Duodenal mucosa (tissue), 2 donors: ENCODE measurements at regions not wholly inside any gene's neighbourhood (a gene's known extent, or its start where the extent isn't known, plus 50 kb on each side); places are given as distances from the start of the nearest gene placed in this dataset.

ENCODE experiments used
- H3K27ac ChIP-seq: one replicate; pipeline ENCODE4 v1.7.0; 2013; ENCODE audit warnings: low read depth, low read length
- H3K27me3 ChIP-seq, 2 donors: one replicate each; pipeline ENCODE4 v1.7.0; 2013; ENCODE audit warnings: low read length in 2 of 2, control low read depth in 1 of 2; ENCODE audit not compliant: insufficient read depth in 2 of 2, control insufficient read depth in 1 of 2
- H3K36me3 ChIP-seq, 2 donors: one replicate each; pipeline ENCODE4 v1.7.0; 2013; ENCODE audit warnings: low read length in 2 of 2, control low read depth in 1 of 2; ENCODE audit not compliant: insufficient read depth in 2 of 2, control insufficient read depth in 1 of 2
- H3K4me1 ChIP-seq, 2 donors: one replicate each; pipeline ENCODE4 v1.7.0; 2013; ENCODE audit warnings: low read length in 2 of 2, control low read depth in 1 of 2; ENCODE audit not compliant: insufficient read depth in 2 of 2, control insufficient read depth in 1 of 2
- H3K4me3 ChIP-seq, 2 donors: one replicate each; pipeline ENCODE4 v1.7.0; 2013; ENCODE audit warnings: low read length in 2 of 2, low read depth in 1 of 2
- H3K9ac ChIP-seq, 2 donors: one replicate each; pipeline ENCODE4 v1.7.0; 2013; ENCODE audit warnings: low read length in 2 of 2, low read depth in 1 of 2
- H3K9me3 ChIP-seq, 2 donors: one replicate each; pipeline ENCODE4 v1.7.0; 2013; ENCODE audit warnings: low read length in 2 of 2, control low read depth in 1 of 2; ENCODE audit not compliant: control insufficient read depth in 1 of 2

DNA sequence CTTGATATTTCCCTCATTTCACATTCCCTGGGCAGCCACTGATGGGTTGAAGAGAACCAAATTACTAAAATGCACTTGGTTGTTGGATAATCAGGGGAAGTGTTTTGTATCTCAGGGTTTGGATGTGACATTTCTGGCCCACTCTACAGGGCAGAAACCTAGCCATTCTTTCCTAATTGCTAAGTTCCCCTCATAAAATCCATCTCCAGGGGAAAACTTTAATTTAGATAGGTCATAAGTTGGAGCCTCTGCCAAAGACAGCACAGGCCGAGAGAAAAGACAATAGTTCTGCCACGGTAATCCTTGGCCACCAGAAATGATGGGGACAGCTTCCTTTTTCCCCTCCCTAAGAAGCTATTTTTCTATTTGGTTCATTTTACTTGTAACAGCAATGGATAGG lies 192.7 kb upstream of the C1QTNF7 start:
- no peaks in the 10 kb centered on the region for H3K9me3 ChIP-seq
- no peak overlapping the region for H3K9ac ChIP-seq
- no peak overlapping the region for H3K4me3 ChIP-seq
- no peaks in the 10 kb centered on the region for H3K27me3 ChIP-seq
- no peak overlapping the region for H3K27ac ChIP-seq
- H3K36me3 ChIP-seq: no peaks in the 10 kb centered on the region
- H3K4me1 ChIP-seq: peaks cover 10 to 16% of the 10 kb centered on the region in 2 donors

DNA sequence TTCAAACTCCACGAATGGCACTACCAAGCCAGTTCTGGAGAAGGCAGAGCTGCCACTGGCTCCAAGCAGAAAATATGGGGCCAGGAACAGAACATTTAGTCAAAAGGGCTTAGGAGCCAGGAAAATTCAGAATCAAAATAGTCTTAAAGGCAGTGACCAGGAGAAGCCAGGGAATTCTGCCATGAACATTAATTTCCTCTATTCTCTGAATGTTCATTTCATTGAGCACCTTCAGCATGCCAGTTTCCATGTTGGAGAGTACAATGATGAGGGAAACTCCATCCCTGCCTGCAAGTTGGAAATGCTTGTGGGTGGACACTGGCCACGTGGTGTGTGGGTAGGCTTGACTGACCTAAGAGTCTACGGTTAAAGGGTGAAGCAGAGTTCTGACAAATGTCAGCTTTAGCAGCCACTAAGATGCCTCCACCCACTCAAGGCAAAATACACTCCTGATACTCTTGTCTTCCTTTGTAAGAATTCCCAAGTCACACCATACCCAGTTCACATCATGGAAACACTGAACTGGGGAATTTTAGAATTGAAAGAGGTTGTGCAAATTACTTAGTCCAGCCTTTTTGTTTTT lies 190.1 kb upstream of the C1QTNF7 start:
- Histone ChIP-seq H3K36me3 (no peaks in the 10 kb centered on the region), H3K4me1 (peaks cover 10 to 14% of the 10 kb centered on the region in 2 donors), H3K27ac (no peak overlapping the region), H3K4me3 (no peak overlapping the region), H3K9ac (no peak overlapping the region), H3K27me3 (no peaks in the 10 kb centered on the region), H3K9me3 (no peaks in the 10 kb centered on the region)

DNA sequence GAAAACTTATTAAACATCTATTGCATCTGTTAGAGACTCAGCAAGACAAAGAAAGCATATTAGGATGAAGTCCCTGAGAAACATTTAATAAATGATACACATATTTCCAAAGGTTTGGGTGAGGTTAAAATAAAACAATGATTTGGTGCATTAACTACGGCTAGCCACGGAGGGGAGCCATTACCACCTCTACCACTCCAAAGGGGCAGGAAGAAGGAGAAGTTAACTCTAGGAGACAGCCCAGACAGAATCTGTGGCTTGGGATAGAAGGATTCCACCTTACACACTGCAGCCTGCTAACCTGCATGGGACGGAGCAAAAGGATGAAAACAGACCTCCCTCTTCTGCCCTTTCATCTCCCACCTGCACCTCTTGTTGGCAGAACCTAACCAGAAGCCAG lies 189.1 kb upstream of the C1QTNF7 start:
- Histone ChIP-seq H3K27ac (no peak overlapping the region), H3K36me3 (no peaks in the 10 kb centered on the region), H3K4me3 (no peak overlapping the region)

DNA sequence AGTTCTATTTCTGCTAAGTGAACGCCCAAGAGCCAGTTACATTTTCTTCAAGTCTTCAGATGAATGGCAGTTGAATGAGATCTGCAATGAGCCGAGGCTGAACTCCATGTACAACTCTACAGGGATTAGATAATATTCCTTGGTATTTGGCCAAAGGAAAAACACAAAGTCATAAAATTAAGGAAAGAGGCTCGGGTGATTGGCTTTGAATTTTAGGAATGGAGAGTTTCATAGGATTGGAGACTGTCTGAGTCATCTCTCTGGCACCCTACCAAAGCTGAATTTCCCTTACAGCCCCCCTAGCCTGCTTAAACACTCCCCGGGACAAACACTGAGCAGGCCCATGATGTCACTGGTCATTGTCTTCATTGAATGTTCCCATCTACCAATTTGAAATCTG lies 188.0 kb upstream of the C1QTNF7 start:
- H3K36me3 ChIP-seq: no peaks in the 10 kb centered on the region
- H3K9me3 ChIP-seq: no peaks in the 10 kb centered on the region
- no peaks in the 10 kb centered on the region for H3K27me3 ChIP-seq
- no peaks in the 10 kb centered on the region for H3K4me1 ChIP-seq
- H3K27ac ChIP-seq: no peak overlapping the region
- no peak overlapping the region for H3K9ac ChIP-seq
- no peak overlapping the region for H3K4me3 ChIP-seq

More for the DNA sequence above, 189.1 kb upstream of the C1QTNF7 start:
- H3K9me3 ChIP-seq: no peaks in the 10 kb centered on the region
- H3K27me3 ChIP-seq: no peaks in the 10 kb centered on the region
- no peak overlapping the region for H3K9ac ChIP-seq
- peaks cover under 1 to 4% of the 10 kb centered on the region in 2 donors for H3K4me1 ChIP-seq

DNA sequence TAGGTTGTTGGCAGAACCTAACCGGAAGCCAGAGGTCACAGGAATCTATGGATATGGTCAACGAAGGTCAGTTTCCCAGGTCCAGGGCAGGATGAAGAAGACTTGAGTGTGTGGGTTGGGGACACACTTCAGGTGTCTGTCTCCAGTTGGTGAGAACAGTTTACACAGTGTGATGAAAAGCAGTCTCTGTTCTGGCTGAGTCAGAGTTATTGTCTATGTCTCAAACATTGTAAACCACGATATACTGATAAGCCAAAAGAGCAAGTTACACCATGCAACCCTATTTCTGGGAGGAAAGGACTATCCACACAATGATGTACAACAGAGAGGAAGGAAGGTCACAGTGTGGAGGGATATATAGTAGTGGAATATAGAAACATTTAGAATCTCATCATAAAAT lies 187.1 kb upstream of the C1QTNF7 start:
- Histone ChIP-seq H3K27ac (no peak overlapping the region), H3K27me3 (no peaks in the 10 kb centered on the region)

DNA sequence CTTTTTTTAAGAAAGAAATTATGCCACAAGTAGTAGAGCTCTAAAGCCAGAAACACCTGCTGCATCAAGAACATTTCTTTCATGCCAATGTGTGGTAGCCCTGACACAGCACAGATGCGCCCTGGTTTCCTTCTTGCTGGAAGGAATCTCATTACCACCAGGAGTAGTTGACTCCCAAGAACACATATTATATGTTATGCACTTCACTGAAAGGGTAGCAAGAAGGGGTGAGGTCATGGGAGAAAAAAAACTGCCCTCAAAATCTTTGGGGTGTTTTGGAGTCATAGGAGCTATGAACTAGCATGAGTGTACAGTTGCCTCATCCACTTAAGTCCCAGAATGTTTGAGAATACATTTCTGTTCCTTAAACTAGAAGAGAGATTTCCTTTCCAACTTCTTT lies 185.8 kb upstream of the C1QTNF7 start:
- no peaks in the 10 kb centered on the region for H3K27me3 ChIP-seq
- H3K9me3 ChIP-seq: no peaks in the 10 kb centered on the region
- no peaks in the 10 kb centered on the region for H3K36me3 ChIP-seq
- no peaks in the 10 kb centered on the region for H3K4me1 ChIP-seq
- no peak overlapping the region for H3K4me3 ChIP-seq
- H3K27ac ChIP-seq: no peak overlapping the region
- no peak overlapping the region for H3K9ac ChIP-seq

More for the DNA sequence above, 187.1 kb upstream of the C1QTNF7 start:
- Histone ChIP-seq H3K4me3 (no peak overlapping the region), H3K4me1 (no peaks in the 10 kb centered on the region), H3K36me3 (no peaks in the 10 kb centered on the region), H3K9me3 (no peaks in the 10 kb centered on the region), H3K9ac (no peak overlapping the region)

DNA sequence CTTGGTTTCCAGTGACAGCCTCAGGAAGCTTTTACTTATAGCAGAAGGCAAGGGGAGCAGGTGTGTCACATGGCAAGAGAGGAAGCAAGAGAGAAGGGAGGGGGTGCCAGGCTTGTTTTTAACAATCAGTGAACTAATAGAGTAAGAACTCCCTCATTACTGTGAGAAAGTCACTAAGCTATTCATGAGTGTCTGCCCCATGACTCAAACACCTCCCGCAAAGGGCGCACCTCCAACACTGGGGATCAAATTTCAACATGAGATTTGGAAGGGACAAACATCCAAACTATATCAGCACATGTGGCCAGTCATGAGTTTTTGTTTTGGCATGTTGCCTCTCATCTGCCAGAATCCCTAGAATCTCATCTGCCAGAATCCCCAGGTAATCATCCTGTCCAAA lies 183.5 kb upstream of the C1QTNF7 start:
- H3K27ac ChIP-seq: no peak overlapping the region
- no peak overlapping the region for H3K4me3 ChIP-seq
- H3K4me1 ChIP-seq: no peaks in the 10 kb centered on the region
- no peaks in the 10 kb centered on the region for H3K9me3 ChIP-seq
- no peaks in the 10 kb centered on the region for H3K36me3 ChIP-seq
- H3K9ac ChIP-seq: no peak overlapping the region
- H3K27me3 ChIP-seq: no peaks in the 10 kb centered on the region

DNA sequence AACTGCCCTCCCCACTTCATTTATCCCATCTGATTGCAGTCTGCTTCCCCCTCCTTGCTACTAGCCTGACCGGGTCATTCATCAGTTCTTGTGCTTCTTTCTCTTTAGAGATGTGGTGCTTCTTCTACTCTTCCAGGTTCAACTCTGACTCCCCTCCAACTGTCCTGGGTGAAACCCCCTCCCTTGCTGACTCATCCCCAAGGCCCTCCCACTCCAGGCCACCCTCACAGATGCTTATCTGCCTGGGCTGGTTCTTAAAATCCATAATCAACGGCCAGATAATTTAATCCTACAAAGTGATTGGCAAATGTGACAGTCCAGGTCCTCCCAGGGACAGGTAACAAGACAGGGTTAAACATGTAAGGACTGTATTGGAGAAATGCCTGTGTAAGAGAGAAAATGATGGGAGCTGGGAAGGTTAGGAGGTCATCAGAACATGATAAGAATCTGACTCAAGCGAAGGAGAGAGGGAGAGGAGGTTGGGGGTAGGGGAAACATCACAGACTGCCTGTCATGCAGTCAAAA lies 182.8 kb upstream of the C1QTNF7 start:
- H3K27me3 ChIP-seq: no peaks in the 10 kb centered on the region
- no peaks in the 10 kb centered on the region for H3K9me3 ChIP-seq
- H3K4me1 ChIP-seq: no peaks in the 10 kb centered on the region
- H3K27ac ChIP-seq: no peak overlapping the region
- H3K4me3 ChIP-seq: no peak overlapping the region
- no peak overlapping the region for H3K9ac ChIP-seq
- no peaks in the 10 kb centered on the region for H3K36me3 ChIP-seq

DNA sequence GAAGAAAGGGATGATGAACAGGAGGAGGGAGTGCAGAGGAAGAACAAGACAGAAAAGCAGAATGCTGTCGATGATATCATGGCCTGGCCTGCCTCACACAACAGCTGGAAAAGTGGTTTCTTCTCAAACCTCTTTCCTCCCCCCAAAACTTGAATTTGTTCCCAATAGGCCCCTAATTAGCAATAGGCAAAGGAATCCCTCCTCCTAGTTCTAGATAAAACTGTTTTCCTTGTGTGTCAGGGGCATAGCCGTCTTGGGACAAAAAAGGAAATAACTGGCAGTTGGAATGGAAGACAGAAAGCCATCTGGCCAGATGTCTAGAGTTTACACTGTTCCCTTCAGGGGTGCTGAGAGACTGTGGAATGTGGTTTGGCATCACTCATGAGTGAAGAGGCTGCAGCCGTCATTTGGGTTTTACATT lies 177.8 kb upstream of the C1QTNF7 start:
- no peaks in the 10 kb centered on the region for H3K9me3 ChIP-seq
- H3K36me3 ChIP-seq: no peaks in the 10 kb centered on the region
- H3K4me3 ChIP-seq: no peak overlapping the region
- H3K4me1 ChIP-seq: no peaks in the 10 kb centered on the region
- H3K27me3 ChIP-seq: no peaks in the 10 kb centered on the region
- H3K27ac ChIP-seq: no peak overlapping the region
- H3K9ac ChIP-seq: no peak overlapping the region

DNA sequence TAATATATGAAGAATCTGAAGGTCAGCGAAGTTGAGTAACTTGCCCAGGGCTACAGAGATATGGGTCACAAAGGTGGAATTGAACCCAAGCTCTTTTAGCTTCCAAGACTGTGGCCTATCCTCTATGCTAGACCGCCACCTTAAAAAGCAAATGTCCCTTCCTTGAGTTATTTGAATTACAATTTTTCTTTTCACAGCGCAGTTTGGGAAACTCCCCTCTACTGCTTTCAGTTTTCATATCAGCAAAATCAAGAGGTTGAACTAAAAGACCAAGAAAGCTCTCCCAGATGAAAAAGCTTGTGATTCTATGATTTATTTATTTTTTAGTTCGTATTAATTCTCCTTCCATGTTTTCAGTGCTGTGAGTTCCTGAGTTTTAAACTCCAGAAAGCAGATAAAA lies 174.5 kb upstream of the C1QTNF7 start:
- Histone ChIP-seq H3K4me1 (no peaks in the 10 kb centered on the region), H3K4me3 (no peak overlapping the region), H3K27ac (no peak overlapping the region)

More for the DNA sequence above, 174.5 kb upstream of the C1QTNF7 start:
- Histone ChIP-seq H3K9me3 (no peaks in the 10 kb centered on the region), H3K36me3 (no peaks in the 10 kb centered on the region), H3K27me3 (no peaks in the 10 kb centered on the region), H3K9ac (no peak overlapping the region)
